ENCODE measurements at regions not wholly inside any gene's neighbourhood (a gene's known extent, or its start where the extent isn't known, plus 50 kb on each side); places are given as distances from the start of the nearest gene placed in this dataset.

- TF ChIP-seq SNAI2 (CRISPR knock-in tag; IDR thresholded peaks at IDR 0.05) (no peak), ZFP3 (CRISPR knock-in tag; IDR thresholded peaks at IDR 0.05) (no peak), CREB5 (CRISPR knock-in tag; IDR thresholded peaks at IDR 0.05; ENCODE audit: low read depth) (no peak), PATZ1 (CRISPR knock-in tag; IDR thresholded peaks at IDR 0.05; ENCODE audit: borderline replicate concordance) (no peak), ZNF70 (CRISPR knock-in tag; IDR thresholded peaks at IDR 0.05) (no peak)
These were observed 143.9 kb downstream of the SOX3 start for GRCh38 chrX:140360924-140361323.
